ENCODE measurements at regions not wholly inside any gene's neighbourhood (a gene's known extent, or its start where the extent isn't known, plus 50 kb on each side); places are given as distances from the start of the nearest gene placed in this dataset.

GRCh38 chr4:57766341-57766740, 656.2 kb upstream of the IGFBP7 start:
- TF ChIP-seq CTCF (IDR thresholded peaks at IDR 0.05) = no peak
- no peak for TF ChIP-seq POLR2A (IDR thresholded peaks at IDR 0.05)
- no peak for TF ChIP-seq EP300 (IDR thresholded peaks at IDR 0.05)
